T-helper 2 cell treated with Interferon-gamma antibody and Interleukin-4, amounts not matched to agents 100 ng/mL and 5 ng/mL, for 36 hours (primary cell): ENCODE measurements at regions not wholly inside any gene's neighbourhood (a gene's known extent, or its start where the extent isn't known, plus 50 kb on each side); places are given as distances from the start of the nearest gene placed in this dataset.
"Not testable (repeated sequence)": the region's sequence is repeated elsewhere in the genome, so short reads cannot be mapped to it uniquely, and the experiment has no call there.

Source experiments
- intact Hi-C: fragments of 100-400 bp; cut with micrococcal nuclease; formaldehyde crosslinking; loops from one replicate; pipeline ENCODE4 v1.15.1; 2023

DNA sequence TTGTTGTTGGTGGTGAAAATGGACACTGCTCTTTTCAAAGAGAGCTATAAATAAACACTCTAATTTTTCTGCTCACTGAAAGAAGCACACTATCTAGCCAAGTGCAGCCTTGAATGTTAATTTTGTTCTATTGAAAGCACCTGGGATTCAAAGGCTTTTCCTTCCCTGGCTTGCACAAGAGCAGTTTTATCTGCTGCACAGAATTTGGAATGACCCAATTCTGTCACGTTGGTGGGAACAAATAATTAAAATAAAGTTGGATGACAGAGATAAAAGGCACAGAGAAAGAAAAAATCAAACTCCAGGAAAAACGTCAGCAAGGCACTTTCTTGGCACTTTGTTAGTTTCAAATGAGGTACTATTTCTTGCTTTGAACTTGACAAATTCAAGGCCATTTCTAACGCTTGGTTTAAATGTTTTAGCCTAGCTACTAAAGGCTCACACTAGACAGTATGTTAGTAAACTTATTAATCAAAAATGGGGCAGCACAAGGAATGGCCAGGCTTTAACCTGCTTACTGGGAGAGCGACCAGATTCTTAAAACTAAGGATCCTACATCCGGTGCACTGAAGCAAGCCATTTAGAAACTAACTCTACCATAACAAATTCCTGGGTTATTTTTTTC, 145.5 kb upstream of the ARG1 start:
- intact Hi-C loops, result loop anchor here (2.0 kb wide), 1 partner anchor 15 kb away; no protein-coding TSS in a partner anchor

DNA sequence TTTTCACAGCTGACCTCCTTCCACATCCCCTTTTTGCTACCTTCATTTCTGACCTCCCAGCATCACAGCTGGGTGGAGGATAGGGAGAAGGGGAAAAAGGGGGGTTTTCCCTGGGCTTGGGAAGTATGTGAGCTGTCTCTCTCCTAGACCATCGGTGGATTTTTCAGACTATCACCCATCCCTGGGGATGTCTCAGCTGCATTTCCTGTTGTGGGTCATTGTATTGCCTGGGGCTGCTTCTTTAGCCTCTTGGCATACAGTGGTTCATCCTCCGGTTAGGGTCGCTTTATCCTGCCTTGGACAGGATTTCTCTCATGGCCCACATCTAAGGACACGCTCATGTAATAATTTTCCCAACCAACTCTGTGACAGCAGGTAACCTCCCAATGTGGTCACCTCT, 142.5 kb upstream of the ARG1 start:
- intact Hi-C loops, result no loop called here

DNA sequence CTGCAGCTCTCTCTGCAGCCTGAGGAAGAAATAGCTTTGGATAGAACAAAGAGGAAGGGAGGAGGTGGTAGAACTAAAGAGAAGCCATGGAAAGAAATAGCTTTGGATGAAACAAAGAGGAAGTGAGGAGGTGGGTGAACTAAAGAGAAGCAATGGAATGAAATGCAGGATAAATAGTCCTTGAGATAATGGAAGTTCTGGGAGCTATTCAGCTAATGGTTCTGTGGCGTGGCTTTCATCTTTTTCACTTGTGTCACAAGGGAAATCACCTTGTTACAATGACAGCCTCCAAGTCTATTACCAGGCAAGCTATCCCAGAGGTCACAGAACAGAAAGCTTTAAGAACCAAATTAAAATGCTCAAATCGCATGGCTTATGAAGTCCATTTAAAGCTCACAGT, 141.3 kb upstream of the ARG1 start:
- intact Hi-C loops, result no loop called here

DNA sequence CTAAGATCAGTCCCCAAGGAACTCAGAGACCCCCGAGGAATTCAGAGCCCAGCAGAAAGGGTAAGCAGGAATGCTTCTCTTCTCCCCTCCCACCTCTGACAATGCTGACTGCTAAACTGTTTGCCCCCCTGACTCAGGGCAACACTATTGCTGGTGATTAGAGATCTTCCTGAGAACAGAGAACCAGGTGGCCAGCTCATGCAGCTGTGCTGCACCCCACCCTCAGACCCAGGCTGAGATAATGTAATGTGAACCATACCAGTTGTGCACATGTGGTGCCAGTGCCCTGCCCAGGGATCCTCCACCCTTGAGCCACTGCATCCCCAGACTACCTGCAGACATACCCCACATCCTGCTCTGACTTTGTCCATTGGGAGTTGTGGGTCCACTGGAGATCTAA, 139.1 kb upstream of the ARG1 start:
- intact Hi-C loops, result no loop called here

DNA sequence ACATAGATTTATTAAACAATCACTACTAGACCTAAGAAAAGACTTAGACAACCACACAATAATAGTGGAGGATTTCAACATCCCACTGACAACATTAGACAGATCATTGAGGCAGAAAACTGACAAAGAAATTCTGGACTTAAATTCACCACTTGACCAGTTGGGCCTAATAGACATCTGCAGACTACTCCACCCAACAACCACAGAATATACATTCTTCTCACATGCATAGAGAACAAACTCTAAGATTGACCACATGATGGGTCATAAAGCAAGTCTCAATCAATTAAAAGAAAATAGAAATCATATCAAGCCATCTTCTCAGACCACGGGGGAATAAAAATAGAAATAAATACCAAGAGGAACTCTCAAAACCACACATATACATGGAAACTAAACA, 136.7 kb upstream of the ARG1 start:
- intact Hi-C loops, result loop anchor here (5.0 kb wide), 1 partner anchor 191 kb away; the partner anchor contains the start of gene MED23

GRCh38 chr6:131443014-131443413, 130.0 kb upstream of the ARG1 start:
- intact Hi-C loops, result loop anchor here (2.0 to 5.0 kb wide), 3 partner anchors 16 to 306 kb away; partner anchors contain the start of gene AKAP7

DNA sequence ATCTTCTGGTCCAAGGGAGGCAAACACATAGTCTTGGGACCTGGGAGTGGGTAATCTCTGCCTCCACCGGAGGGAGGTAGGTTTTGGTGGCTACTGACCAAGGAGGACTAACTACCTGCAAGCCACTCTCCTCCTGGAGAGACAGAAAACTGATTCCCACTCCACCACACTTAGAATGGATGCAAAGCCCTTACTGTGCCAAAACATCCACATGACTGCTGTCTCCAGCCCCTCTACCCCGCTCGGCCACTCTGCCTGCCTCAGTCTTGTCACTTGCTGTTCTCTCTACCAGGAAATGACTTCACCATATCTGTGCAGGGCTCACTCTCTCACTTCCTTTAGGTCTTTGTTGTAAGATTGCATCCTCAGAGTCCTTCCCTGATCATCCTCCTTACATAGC, 129.5 kb upstream of the ARG1 start:
- intact Hi-C loops, result loop anchor here (2.0 to 5.0 kb wide), 3 partner anchors 17 to 306 kb away; partner anchors contain the start of gene AKAP7

DNA sequence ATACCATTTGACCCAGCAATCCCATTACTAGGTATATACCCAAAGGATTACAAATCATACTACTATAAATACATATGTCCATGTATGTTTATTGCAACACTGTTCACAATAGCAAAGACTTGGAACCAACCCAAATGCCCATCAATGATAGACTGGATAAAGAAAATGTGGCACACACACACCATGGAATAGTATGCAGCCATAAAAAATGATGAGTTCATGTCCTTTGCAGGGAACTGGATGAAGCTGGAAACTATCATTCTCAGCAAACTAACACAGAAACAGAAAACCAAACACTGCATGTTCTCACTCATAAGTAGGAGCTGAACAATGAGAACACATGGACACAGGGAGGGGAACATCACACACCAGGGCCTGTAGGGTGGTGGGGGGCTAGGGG, 127.7 kb upstream of the ARG1 start:
- intact Hi-C loops, result not testable (repeated sequence)

DNA sequence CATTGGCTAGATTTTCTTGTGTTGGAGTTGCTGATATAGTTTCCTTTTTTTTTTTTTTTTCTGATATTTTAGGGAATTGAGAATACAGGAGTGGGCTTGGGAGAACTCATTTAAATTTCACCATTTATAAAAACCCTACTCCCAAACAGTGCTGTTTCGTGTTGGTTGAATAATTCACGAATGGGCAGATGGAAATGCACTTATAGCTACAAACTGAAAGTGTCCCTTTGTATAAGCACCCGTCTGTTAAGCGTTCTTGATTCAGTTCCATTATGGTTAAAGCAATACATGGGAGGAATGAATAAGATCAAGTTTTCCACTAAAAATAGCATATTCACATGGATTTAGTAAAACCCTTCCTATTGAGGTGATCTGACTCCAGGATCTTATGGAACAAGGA, 122.2 kb upstream of the ARG1 start:
- intact Hi-C loops, result no loop called here

DNA sequence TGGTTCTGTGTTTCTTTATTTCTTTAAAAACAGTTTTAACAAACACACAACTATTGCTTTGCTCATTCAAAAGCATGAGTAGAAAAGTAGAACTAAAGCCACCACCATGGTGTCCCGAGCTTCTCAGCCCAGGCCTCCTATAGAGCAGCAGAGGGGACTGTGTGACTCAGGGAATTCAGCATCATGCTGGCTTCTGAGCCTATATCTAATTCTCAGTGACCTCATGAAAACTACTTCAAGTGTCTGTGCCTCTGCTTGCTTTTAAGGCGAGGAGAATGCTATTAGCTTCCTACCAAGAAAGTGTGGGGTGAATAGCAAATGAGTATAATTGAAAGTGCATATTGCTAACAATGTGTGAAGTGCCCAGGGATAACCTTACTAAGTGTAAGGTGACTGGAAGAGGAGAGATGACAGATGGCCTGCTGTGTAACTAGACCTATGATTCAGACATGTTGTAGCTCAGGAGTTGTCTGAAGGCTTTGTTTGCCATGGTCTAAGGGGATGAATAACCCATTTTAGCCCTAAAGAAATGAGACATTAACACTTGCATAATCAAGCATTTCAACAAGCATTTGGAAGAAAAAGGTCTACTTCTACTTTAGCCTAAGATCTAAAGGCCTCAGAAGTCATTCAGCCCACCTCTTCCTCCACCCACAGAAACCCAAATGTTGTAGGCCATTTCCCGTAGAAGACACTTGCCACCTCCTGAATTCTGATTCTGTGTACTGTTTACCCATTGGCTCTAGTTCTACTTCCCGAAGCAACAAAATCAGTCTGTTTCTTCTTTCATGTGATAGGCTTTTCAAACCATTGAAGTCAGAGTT, 121.5 kb upstream of the ARG1 start:
- intact Hi-C loops, result no loop called here

DNA sequence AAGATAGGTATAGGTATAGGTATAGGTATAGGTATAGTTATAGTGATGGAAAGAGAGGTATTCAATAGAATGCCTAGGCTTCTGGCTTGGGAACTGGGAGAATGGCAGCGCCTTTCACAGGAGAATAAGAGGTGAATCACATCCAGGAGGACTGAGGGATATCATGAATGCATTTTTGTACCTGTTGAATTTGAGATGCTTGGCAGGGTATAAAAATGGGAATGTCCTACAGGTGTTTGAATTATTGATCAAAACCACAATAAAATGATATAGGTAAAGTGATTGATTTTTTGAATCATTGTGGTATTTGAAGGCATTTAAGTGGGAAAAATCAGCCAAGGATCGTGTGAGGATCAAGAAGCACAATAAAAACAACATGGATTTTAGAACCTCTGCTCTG, 119.2 kb upstream of the ARG1 start:
- intact Hi-C loops, result no loop called here

DNA sequence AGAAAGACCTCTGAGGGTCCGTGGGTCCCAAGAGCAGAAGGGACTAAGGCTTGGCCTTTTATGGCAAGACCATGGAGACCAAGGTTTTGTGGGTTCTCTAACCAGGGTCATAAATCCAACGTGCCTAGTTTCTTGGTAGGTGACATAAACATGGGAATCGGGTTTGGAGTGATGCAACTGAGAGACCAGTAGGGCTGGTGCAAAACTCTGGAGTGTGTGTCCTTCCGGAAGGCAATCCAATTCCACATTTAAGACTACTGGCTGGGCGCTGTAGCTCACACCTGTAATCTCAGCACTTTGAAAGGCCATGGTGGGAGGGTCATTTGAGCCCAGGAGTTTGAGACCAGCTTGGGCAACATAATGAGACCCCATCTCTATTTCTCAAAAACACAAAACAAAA, 116.5 kb upstream of the ARG1 start:
- intact Hi-C loops, result loop anchor here (5.0 kb wide), 1 partner anchor 274 kb away; no protein-coding TSS in a partner anchor

DNA sequence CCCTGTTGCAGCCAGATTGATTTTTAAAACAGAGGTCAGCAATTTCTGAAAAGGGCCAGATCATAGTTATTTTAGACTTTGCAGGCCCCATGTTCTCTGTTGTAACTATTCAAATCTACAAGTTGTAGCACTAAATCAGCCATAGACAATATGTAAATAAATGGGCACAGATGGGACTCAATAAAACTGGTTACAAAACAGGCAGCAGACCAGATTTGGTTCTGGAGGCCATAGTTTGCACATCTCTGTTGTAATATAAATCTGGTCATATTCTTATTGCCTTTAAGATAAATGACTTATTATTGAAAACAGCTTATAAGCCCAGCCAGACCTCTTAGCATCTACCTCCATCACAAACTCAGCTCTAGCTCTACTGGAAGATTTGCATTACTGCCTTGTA, 114.0 kb upstream of the ARG1 start:
- intact Hi-C loops, result loop anchor here (5.0 kb wide), 1 partner anchor 277 kb away; no protein-coding TSS in a partner anchor

DNA sequence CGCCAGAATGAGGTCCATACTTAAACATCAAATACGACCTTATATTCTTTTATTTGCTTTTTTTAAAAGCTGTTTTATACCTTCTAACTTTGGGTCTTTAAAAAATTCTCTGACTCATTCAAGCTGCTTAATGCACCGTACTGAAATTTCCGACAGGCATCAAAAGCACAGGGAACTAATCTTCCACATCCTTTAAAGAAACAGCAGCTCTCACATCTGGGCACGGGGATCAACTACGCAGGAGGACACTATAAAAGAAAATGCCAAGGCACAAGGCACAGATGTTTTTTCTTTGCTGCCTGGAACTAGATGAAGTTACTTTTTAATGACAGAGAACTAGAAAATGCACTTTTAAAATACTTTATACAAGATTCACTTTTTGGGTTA, 112.4 kb upstream of the ARG1 start:
- intact Hi-C loops, result no loop called here

- intact Hi-C loops, result no loop called here
Observed at GRCh38 chr6:131469130-131469529, 103.9 kb upstream of the ARG1 start.

- intact Hi-C loops, result no loop called here
Observed at GRCh38 chr6:131470534-131470933, 102.5 kb upstream of the ARG1 start.

- intact Hi-C loops, result no loop called here
Observed at GRCh38 chr6:131471331-131471730, 101.7 kb upstream of the ARG1 start.

GRCh38 chr6:131473303-131473702, 99.7 kb upstream of the ARG1 start:
- intact Hi-C loops, result not testable (repeated sequence)

DNA sequence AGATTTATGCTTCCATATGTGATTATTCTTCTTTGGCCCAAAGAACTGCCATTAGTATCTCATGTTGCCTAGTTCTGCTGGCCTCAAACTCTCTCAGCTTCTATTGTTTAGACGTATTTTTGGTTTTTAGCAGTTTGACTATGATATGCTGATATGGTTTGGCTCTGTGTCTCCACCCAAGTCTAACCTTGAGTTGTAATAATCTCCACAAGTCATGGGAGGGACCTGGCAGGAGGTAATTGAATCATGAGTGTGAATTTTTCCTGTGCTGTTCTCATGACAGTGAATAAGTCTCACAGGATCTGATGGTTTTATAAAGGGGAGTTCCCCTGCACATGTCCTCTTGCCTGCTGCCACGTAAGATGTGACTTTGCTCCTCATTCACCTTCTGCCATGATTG, 96.7 kb upstream of the ARG1 start:
- intact Hi-C loops, result no loop called here

DNA sequence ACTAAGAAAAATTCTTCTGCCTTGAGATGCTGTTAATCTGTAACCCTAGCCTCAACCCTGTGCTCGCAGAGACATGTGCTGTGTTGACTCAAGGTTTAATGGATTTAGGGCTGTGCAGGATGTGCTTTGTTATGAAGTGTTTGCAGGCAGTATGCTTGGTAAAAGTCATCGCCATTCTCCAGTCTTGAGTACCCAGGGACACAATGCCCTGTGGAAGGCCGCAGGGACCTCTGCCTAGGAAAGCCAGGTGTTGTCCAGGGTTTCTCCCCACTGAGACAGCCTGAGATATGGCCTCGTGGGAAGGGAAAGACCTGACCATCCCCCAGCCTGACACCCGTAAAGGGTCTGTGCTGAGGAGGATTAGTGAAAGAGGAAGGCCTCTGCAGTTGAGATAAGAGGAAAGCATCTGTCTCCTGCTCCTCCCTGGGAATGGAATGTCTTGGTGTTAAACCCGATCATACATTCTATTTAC, 94.2 kb upstream of the ARG1 start:
- intact Hi-C loops, result not testable (repeated sequence)

DNA sequence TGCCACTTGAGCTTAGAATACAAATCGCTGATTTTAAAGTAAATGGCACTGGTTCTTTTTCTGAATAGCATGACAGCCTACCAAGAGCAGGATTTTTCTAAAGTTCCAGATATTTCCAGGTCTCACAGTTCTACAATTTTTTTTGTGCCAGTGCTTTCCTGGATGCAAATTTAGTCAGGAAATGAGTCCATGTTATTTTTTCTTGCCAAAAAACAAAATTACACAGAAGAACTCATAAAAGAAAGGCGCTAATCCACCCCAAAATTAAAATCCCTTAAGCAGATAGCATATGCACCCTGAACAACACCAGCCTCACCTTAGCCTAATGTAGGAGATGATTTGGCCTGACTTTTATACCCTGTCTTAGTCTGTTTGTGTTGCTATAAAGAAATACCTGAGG, 86.4 kb upstream of the ARG1 start:
- intact Hi-C loops, result no loop called here

DNA sequence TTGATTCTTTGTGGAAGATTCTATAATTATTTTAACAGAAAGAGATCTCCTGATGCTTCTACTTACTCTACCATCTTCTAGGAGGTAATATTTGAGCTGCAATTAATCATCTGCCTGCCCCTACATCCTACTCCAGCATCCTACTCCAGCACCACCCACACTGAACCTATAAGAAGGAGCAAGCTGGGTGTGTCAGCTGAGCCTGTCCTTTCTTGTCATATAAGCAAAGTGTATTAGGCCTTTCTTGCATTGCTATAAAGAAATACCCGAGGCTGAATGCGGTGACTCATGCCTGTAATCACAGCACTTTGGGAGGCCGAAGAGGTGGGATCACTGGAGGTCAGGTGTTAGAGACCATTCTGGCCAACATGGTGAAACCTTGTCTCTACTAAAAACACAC, 84.2 kb upstream of the ARG1 start:
- intact Hi-C loops, result no loop called here

DNA sequence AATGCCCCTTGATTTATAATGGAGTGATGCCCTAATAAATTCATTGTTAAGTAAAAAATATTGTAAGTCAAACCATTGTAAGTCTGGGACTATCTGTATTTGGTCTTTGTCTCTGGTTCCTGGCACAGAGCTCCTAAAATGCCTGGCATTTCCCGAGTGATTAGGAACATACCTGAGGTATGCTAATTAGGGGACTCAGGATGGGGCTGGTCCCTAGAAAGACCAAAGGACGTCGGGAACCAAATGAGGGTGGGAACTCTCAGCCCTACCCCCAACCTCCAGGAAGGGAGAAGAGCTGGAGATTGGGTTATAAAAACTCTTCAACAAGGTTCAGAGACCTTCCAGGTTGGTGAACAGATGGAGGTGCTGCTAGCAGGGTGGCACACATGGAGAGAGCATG, 82.6 kb upstream of the ARG1 start:
- intact Hi-C loops, result no loop called here
